GM21381 (cell line): ENCODE measurements at regions not wholly inside any gene's neighbourhood (a gene's known extent, or its start where the extent isn't known, plus 50 kb on each side); places are given as distances from the start of the nearest gene placed in this dataset.

Experiments used
- ATAC-seq: cut with Tn5 transposase; IDR thresholded peaks from one replicate; pipeline ENCODE4 v1.9.1; 2021; ENCODE audit warnings: mild to moderate bottlenecking, moderate library complexity; ENCODE audit not compliant: unreplicated experiment

- no peak for ATAC-seq
Measured at GRCh38 chr16:72425571-72426341, 253.8 kb upstream of the PMFBP1 start.

GRCh38 chr16:72424757-72425156 is 252.8 kb upstream of the PMFBP1 start:
- ATAC-seq = no peak

GRCh38 chr16:72422308-72422897 is 250.4 kb upstream of the PMFBP1 start:
- ATAC-seq = no peak

DNA sequence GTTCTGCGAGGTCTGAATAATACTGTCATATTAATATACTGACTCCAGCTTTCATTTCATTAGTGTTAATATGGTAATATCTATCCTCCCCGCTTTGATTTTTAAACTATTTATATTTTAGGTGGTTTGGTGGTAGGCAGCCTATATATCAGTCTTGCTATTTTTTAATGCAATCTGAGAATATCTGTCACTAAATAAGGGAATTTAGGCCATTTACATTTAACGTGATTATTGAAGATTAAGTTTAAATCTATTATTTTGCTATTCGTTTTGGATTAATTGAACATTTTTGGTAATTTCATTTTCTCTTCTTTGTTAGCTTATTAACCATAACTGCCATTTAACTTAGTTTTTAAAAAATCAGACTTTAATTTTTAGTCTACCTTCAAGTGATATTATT is 247.7 kb upstream of the PMFBP1 start:
- ATAC-seq = no peak

- no peak for ATAC-seq
Measured at GRCh38 chr16:72415379-72415778, 243.4 kb upstream of the PMFBP1 start.

- ATAC-seq = no peak
Measured at GRCh38 chr16:72410492-72410891, 238.5 kb upstream of the PMFBP1 start.

GRCh38 chr16:72409423-72409822 is 237.5 kb upstream of the PMFBP1 start:
- ATAC-seq = no peak

- no peak for ATAC-seq
Measured at GRCh38 chr16:72406390-72406789, 234.4 kb upstream of the PMFBP1 start.

DNA sequence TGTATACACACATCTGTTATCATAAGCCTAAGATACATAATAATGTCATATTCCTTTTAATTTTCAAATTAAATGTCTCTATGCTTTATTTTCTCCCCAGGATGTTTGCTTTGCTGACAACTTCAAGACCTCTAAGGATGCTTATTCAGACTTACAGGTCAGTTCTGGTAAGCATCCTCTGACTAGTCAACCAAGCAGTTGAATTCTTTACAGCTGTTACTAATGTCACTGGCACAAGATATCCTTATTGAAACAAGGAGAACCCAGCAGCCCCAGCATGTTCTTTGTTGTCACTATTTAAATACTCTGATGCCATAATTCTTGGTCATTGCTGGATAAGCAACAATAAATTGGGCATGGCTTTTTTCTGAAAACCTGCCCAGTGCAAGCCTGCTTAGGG is 232.3 kb upstream of the PMFBP1 start:
- ATAC-seq = no peak

DNA sequence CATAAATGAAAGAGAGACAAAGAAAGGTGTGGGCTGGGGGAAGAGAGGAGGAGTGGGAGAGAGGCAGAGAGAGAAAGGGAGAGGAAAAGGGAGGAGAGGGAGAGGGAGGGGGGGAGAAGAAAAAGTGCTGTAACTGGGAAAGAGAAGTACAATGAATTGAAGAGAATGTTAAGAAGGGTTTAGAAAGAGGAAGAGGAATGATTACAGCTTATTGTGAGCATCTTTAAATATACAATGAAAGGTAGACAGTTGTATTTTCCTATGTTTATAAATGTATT is 229.1 kb upstream of the PMFBP1 start:
- ATAC-seq = no peak

DNA sequence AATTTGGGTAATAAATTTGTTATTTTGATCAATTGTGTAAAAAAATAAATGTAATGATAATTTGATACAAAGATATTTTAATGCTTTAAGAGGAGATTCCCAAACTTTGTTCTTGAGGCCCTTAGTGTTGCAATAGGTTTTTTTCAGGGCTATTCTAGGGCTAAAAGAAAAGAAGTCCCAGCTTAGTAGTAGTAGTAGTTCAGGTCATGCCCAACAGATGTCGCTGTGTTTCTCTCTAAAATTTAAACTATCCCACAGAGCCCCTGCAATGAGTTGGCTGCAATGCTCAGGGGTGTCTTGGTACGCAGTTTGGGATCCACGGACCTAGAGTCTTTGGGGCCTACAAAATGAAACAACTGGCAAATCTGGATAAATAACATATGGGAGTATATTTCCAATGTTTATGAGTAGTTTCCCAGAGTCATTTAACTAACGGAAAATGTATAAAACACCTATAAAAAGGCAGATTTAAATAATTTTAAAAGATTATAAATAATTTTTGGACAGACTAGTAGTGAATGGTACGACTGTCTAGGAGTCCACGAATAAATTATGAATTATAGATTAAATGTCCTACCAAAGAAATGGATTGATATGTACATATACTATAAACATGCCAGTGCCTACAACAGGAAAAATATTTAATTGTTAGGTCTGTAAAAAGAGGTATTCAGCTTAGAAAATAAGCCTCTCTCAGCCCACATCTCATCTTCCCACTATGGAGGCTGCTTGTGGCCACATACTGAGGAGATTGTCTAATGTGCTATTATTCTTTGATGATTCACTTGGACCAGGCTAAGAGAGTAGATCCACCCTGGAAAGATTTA is 228.5 kb upstream of the PMFBP1 start:
- ATAC-seq = peak; percentile 62

DNA sequence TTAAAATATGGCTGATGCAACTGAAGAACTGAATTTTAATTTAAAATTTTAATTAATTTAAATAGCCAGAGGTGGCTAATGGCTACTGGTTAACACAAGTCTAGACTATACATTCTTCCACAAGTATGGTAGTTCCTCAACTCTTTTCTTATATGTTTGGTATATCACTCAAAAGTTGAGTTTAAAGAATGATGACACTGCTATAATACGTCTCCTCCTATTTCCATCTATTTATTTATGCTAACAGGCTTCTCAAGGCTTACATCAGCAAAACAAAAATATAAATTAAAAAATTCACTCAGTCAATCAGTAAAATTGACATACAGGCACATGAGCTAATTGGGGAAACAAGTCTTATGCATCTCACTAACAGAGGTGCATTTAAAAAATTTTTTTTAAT is 227.9 kb upstream of the PMFBP1 start:
- ATAC-seq = no peak

GRCh38 chr16:72397876-72398275 is 225.9 kb upstream of the PMFBP1 start:
- no peak for ATAC-seq

DNA sequence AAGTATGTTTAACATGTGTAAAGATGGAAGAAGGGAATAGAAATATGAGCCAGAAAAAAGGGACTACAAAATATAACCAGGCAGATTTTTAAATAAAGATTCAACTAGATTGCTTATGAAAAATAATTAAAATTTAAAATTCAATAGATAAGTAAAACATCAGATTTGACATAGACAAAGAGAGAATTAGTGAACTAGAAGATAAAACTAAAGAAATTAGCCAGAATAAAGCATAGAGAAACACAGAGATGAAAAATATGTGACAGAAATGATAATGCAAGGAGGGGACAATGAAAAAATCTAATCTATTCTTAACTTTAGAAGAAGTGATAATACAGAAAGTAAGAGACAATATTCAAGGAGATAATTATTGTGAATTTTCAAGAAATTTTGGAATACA is 222.6 kb upstream of the PMFBP1 start:
- ATAC-seq = no peak

DNA sequence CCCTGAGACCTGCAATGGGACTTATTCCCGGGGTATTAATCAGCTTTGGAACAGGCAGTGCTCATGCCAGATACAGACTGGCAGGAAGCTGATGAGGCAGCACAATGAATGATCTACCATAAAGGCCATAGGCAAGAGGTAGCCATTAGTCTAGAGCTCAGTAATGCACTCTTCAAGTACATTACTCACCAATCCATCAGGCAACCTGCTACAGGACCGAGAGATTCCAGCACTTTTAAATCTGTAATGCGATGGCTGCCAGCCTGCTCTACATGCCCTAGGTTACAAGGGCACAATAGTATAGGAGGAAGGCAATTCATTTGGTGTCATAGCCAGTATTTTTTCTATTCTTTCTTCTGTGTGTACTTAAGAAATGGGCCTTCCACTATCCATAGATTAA is 217.8 kb upstream of the PMFBP1 start:
- ATAC-seq = no peak

DNA sequence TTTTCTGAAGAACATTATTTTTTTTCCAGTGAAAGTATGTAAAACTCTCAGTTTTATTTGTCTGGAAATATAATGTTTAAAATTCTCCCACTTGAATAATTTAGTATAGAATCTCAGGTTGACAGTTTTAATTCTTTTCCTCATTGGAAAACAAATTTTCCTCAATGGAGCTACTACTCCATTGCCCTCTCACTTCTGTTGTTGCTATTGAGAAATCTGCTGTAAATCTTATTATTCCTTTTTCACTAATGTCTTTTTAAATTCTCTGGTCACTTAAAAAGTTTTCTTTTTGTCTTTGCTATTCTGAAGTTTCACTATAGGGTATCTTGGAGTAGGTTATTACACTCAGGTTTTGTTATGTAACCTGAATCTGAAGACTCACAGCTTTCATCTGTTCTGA is 216.1 kb upstream of the PMFBP1 start:
- no peak for ATAC-seq

DNA sequence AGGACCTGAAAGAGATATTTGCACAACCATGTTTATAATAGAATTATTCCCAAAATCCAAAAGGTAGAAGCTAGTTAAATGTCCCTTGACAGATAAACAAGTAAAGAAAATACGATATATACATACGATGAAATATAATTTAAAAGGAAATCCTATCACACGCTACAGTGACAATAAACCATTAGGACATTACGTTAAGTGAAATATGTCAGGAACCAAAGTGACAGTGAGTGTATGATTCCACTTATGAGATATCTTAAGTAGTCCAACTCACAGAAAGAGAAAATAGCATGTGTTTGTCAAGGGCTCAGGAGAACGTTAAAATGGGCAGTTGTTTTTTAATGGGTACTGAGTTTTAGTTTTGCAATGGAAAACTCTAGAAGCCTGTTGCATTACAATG is 212.7 kb upstream of the PMFBP1 start:
- ATAC-seq = no peak

DNA sequence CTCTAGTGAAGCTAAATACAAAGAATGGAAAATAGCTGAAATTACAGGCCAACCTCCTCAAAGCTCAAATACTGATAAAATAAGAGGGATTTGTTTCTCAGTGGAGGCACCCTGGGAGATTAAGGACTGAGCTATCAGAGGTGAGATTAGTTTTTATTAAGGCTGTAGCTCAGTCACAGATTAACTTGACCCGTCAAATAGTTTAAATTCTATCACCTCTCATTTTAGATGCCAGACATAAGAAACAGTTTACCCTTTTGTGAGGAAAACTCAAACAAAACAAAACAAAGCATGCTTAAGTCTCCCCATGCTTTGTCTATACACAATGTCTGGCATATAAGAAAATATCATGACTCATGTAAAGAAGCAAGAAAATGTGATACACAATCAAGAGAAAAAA is 208.3 kb upstream of the PMFBP1 start:
- ATAC-seq = no peak

GRCh38 chr16:72373201-72373600 is 201.2 kb upstream of the PMFBP1 start:
- no peak for ATAC-seq

DNA sequence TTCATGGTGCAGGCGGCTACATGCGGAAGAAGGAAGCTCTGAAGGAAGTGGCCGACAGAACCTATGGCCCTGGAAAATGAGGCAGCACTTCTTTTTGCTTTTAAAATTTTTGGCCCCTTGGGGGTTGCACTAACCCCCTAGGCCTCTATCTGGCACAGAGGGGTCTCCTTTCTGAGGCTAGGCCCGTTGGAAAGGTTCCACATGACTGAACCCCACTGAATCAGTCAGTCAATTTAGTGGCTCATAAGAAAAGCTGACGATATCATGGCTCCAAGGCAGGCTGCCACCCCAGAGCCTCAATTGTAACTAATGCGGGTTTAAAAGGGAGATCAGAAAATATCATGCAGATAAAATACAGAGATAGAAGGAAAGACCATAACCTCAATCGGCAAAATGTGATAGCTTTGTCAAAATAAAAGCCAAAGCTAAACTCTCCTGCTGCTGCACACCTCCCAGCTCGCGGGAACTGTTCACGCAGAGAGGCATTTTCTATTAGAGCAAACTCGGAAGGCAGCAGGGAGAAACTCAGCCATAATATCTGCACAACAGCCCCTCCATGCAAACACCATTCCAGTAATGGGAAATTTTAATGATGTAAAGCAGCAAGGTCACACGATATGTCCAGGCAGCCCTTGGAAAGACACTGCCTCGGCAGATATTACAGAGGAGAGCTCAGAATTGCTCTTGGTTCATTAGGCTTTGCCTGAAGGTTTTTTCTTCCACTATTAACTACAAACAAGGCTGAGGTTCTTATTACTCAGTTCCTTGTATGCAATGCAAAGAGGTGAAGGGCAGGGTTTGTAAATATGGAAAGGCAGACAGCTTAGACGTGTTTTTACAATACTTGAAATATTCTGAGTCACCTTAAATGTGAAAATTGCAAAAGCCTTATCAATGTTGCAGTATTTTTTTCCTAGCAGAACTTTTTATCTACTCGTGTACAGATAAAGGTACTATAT is 200.4 kb upstream of the PMFBP1 start:
- no peak for ATAC-seq
